Smooth muscle cell (in vitro differentiated cells): ENCODE measurements at regions not wholly inside any gene's neighbourhood (a gene's known extent, or its start where the extent isn't known, plus 50 kb on each side); places are given as distances from the start of the nearest gene placed in this dataset.

Experiments used
- DNase-seq: peaks from one replicate; lab custom pipeline; 2025; ENCODE audit not compliant: unreplicated experiment; lab: John Stamatoyannopoulos, UW
- H2AFZ ChIP-seq: fragments of 200-600 bp; sonication (generic); 2 replicates; pipeline ENCODE4 v1.6.0; 2016; ENCODE audit warnings: antibody characterized with exemption, low read depth, mild to moderate bottlenecking
- H3F3A ChIP-seq: fragments of 200-600 bp; sonication (generic); 2 replicates; pipeline ENCODE4 v1.6.0; 2017; ENCODE audit warnings: antibody characterized with exemption, low read depth
- H3K27ac ChIP-seq: fragments of 200-600 bp; sonication (generic); 2 replicates; pipeline ENCODE4 v1.5.1; 2016; ENCODE audit warnings: low read depth, mild to moderate bottlenecking
- H3K27me3 ChIP-seq: fragments of 200-600 bp; sonication (generic); 2 replicates; pipeline ENCODE4 v1.6.1; 2016; ENCODE audit warnings: low read depth, mild to moderate bottlenecking
- H3K36me3 ChIP-seq: fragments of 200-600 bp; sonication (generic); 2 replicates; pipeline ENCODE4 v1.5.1; 2016; ENCODE audit warnings: low read depth
- H3K4me1 ChIP-seq: fragments of 200-600 bp; sonication (generic); 2 replicates; pipeline ENCODE4 v1.5.1; 2016; ENCODE audit warnings: low read depth
- H3K4me2 ChIP-seq: fragments of 200-600 bp; sonication (generic); 2 replicates; pipeline ENCODE4 v1.6.0; 2016; ENCODE audit warnings: mild to moderate bottlenecking
- H3K4me3 ChIP-seq: fragments of 200-600 bp; sonication (generic); 2 replicates; pipeline ENCODE4 v1.5.1; 2016; ENCODE audit warnings: mild to moderate bottlenecking
- H3K79me2 ChIP-seq: fragments of 200-600 bp; sonication (generic); 2 replicates; pipeline ENCODE4 v1.6.0; 2016; ENCODE audit warnings: low read depth, mild to moderate bottlenecking
- H3K9ac ChIP-seq: fragments of 200-600 bp; sonication (generic); 2 replicates; pipeline ENCODE4 v1.6.0; 2016; ENCODE audit warnings: low read depth
- H3K9me3 ChIP-seq: fragments of 200-600 bp; sonication (generic); replicated peaks from 2 replicates; pipeline ENCODE4 v1.5.1; 2016; ENCODE audit warnings: low read depth
- H4K20me1 ChIP-seq: fragments of 200-600 bp; sonication (generic); 2 replicates; pipeline ENCODE4 v1.6.0; 2016; ENCODE audit warnings: low read depth
- WGBS: methylation state at CpG from one replicate; pipeline ENCODE4 v1.1.7; 2016; ENCODE audit warnings: low lambda C conversion rate; 5-methylcytosine and 5-hydroxymethylcytosine counted together
- TF ChIP-seq, protein P1 (sequence below): fragments of 200-600 bp; sonication (generic); IDR thresholded peaks from 2 replicates; pipeline ENCODE4 v1.5.1; 2017; ENCODE audit warnings: borderline replicate concordance, mild to moderate bottlenecking, antibody characterized with exemption; ENCODE audit not compliant: insufficient read depth, poor library complexity, severe bottlenecking

DNA sequence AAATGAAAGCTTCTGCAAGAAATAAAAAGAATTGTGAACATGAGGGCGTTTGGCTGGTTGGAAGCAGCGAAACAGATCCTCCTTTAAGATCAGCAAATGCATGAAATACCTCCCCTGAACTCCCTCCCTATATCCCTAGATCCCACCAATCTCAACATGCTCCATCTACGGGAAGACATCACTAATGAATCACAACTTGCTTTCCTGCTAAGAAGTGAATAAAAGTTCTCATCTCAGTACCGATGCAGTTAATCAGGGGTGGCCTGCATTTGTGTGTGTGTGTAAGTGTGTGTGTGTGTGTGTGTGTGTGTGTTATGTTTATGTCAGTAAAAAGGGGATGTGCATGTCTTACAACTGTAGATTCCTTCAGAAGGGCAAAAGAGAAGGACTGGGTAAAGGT, 238.7 kb downstream of the LIG4 start:
- DNase-seq = no peak
- Histone ChIP-seq H3K4me3 (no peak overlapping the region), H3K36me3 (no peaks in the 10 kb centered on the region), H3K9me3 (no peaks in the 10 kb centered on the region), H4K20me1 (no peaks in the 10 kb centered on the region), H3F3A (no peaks in the 10 kb centered on the region), H3K9ac (no peak overlapping the region), H3K4me1 (no peaks in the 10 kb centered on the region), H3K79me2 (no peaks in the 10 kb centered on the region), H2AFZ (no peak overlapping the region), H3K27me3 (no peaks in the 10 kb centered on the region), H3K27ac (no peak overlapping the region), H3K4me2 (no peak overlapping the region)
- TF ChIP-seq, protein P1, sequence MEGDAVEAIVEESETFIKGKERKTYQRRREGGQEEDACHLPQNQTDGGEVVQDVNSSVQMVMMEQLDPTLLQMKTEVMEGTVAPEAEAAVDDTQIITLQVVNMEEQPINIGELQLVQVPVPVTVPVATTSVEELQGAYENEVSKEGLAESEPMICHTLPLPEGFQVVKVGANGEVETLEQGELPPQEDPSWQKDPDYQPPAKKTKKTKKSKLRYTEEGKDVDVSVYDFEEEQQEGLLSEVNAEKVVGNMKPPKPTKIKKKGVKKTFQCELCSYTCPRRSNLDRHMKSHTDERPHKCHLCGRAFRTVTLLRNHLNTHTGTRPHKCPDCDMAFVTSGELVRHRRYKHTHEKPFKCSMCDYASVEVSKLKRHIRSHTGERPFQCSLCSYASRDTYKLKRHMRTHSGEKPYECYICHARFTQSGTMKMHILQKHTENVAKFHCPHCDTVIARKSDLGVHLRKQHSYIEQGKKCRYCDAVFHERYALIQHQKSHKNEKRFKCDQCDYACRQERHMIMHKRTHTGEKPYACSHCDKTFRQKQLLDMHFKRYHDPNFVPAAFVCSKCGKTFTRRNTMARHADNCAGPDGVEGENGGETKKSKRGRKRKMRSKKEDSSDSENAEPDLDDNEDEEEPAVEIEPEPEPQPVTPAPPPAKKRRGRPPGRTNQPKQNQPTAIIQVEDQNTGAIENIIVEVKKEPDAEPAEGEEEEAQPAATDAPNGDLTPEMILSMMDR = no peak
- WGBS = 93% methylated on average over 4 of the region's 4 CpGs

DNA sequence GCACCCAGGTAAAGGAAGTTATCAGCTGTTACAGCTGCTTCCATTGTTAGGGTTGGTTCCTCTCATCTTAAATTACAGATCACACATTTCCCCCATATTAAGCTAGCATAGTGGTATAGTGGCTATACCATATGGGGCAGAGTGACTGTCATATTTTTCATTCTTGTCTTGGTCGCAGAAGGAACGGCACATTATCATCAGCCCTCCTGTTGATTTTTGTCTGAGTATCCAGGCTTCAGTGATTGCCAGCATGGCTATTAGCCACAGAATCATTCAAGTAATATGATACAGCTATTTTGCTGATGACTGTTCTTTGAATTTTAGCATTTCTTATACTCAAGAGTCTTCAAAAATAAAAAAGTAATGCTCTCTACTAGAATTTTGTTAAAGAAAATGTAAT, 240.9 kb downstream of the LIG4 start:
- no peak overlapping the region for H3K9ac ChIP-seq
- no peaks in the 10 kb centered on the region for H3F3A ChIP-seq
- H3K79me2 ChIP-seq = no peaks in the 10 kb centered on the region
- no peaks in the 10 kb centered on the region for H3K36me3 ChIP-seq
- no peaks in the 10 kb centered on the region for H3K27me3 ChIP-seq
- H3K4me2 ChIP-seq = no peak overlapping the region
- H3K4me1 ChIP-seq = no peaks in the 10 kb centered on the region
- TF ChIP-seq, protein P1 = no peak
- H2AFZ ChIP-seq = no peak overlapping the region
- H4K20me1 ChIP-seq = no peaks in the 10 kb centered on the region
- no peaks in the 10 kb centered on the region for H3K9me3 ChIP-seq
- WGBS = 89% methylated on average over 2 of the region's 2 CpGs
- no peak for DNase-seq
- no peak overlapping the region for H3K4me3 ChIP-seq
- H3K27ac ChIP-seq = no peak overlapping the region

DNA sequence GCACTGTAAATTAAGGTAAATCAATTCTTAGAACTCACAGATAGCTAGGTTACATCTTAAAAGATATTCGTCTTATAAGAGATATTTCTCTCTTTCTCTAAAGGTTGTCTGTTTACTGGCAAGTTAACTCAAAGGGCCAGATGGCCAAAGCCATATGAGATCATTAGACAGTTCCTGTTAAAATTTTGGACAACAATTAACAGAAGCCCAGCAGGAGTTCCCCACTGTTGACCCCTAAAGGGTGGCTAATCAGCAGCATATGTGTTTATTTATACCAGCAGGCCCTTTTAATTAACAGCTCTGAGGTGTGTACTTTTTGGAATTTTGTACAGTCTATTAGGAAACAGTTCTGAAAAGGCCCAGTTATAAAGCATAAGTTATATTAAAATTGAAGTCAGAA, 245.8 kb downstream of the LIG4 start:
- H3F3A ChIP-seq = no peaks in the 10 kb centered on the region
- H2AFZ ChIP-seq = no peak overlapping the region
- no peaks in the 10 kb centered on the region for H3K79me2 ChIP-seq
- no peak overlapping the region for H3K27ac ChIP-seq
- no peaks in the 10 kb centered on the region for H3K9me3 ChIP-seq
- DNase-seq = no peak
- no peak overlapping the region for H3K9ac ChIP-seq
- 89% methylated on average over 1 of the region's 1 CpG for WGBS
- TF ChIP-seq, protein P1 = no peak
- H4K20me1 ChIP-seq = no peaks in the 10 kb centered on the region
- no peak overlapping the region for H3K4me2 ChIP-seq
- H3K36me3 ChIP-seq = no peaks in the 10 kb centered on the region
- H3K4me1 ChIP-seq = no peaks in the 10 kb centered on the region
- H3K4me3 ChIP-seq = no peak overlapping the region
- H3K27me3 ChIP-seq = no peaks in the 10 kb centered on the region

DNA sequence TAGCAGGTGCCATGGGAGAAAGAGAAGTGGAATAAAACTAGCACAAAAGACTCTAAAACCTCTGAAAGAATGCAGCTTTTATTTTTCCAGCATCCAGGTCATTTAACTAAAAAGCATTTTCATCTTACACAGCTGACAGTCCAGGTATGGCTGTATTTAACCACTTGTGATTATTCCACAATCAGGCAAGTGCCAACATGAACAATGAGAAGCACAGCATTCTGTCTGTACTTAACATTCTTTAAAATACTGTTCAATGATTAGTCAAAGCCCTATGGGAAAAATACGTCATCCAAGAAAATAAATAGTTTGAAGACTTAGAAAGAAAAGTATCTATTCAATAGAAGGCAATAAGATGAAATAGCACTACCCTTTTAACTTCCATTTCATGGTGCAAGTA, 246.9 kb downstream of the LIG4 start:
- H3K27ac ChIP-seq = peak overlapping the region; percentile 43
- no peak overlapping the region for H3K4me2 ChIP-seq
- H3K27me3 ChIP-seq = no peaks in the 10 kb centered on the region
- DNase-seq = no peak
- H3K9ac ChIP-seq = no peak overlapping the region
- H2AFZ ChIP-seq = peak overlapping the region; percentile 15
- H3K36me3 ChIP-seq = no peaks in the 10 kb centered on the region
- no peaks in the 10 kb centered on the region for H4K20me1 ChIP-seq
- H3K4me3 ChIP-seq = no peak overlapping the region
- no peaks in the 10 kb centered on the region for H3K79me2 ChIP-seq
- H3F3A ChIP-seq = no peaks in the 10 kb centered on the region
- TF ChIP-seq, protein P1 = no peak
- no peaks in the 10 kb centered on the region for H3K4me1 ChIP-seq
- H3K9me3 ChIP-seq = no peaks in the 10 kb centered on the region
- WGBS = 72% methylated on average over 1 of the region's 1 CpG
